Umbilical cord (tissue), 1 donor: ENCODE measurements at regions not wholly inside any gene's neighbourhood (a gene's known extent, or its start where the extent isn't known, plus 50 kb on each side); places are given as distances from the start of the nearest gene placed in this dataset.
"Not testable (repeated sequence)": the region's sequence is repeated elsewhere in the genome, so short reads cannot be mapped to it uniquely, and the experiment has no call there.

Experiments
- DNase-seq: peaks from one replicate; pipeline ENCODE4 v3.0.0-alpha.2; 2015; ENCODE audit warnings: low spot score

- no peak for DNase-seq
These were observed 370.9 kb upstream of the RND3 start for GRCh38 chr2:150858382-150858781.

- DNase-seq = peak; percentile 9
These were observed 369.3 kb upstream of the RND3 start for GRCh38 chr2:150856596-150857281.

GRCh38 chr2:150853263-150853662 is 365.8 kb upstream of the RND3 start:
- peak; percentile 24 for DNase-seq

GRCh38 chr2:150850641-150851040 is 363.2 kb upstream of the RND3 start:
- no peak for DNase-seq

- DNase-seq = no peak
These were observed 360.1 kb upstream of the RND3 start for GRCh38 chr2:150847578-150847977.

- peak; percentile 13 for DNase-seq
These were observed 359.2 kb upstream of the RND3 start for GRCh38 chr2:150846691-150847090.

- DNase-seq = no peak
These were observed 345.2 kb upstream of the RND3 start for GRCh38 chr2:150832686-150833085.

GRCh38 chr2:150824118-150824517 is 336.7 kb upstream of the RND3 start:
- DNase-seq = no peak

- DNase-seq = no peak
These were observed 330.0 kb upstream of the RND3 start for GRCh38 chr2:150817422-150817821.

GRCh38 chr2:150812664-150813367 is 325.3 kb upstream of the RND3 start:
- no peak for DNase-seq

GRCh38 chr2:150812066-150812465 is 324.6 kb upstream of the RND3 start:
- no peak for DNase-seq

- no peak for DNase-seq
These were observed 323.9 kb upstream of the RND3 start for GRCh38 chr2:150811259-150811855.

- DNase-seq = no peak
These were observed 321.6 kb upstream of the RND3 start for GRCh38 chr2:150809103-150809502.

- no peak for DNase-seq
These were observed 318.9 kb upstream of the RND3 start for GRCh38 chr2:150806336-150806735.

GRCh38 chr2:150803689-150804398 is 316.4 kb upstream of the RND3 start:
- no peak for DNase-seq

- DNase-seq = no peak
These were observed 315.2 kb upstream of the RND3 start for GRCh38 chr2:150802635-150803034.

GRCh38 chr2:150796236-150796635 is 308.8 kb upstream of the RND3 start:
- not testable (repeated sequence) for DNase-seq

- no peak for DNase-seq
These were observed 305.4 kb upstream of the RND3 start for GRCh38 chr2:150792780-150793300.

GRCh38 chr2:150791567-150791966 is 304.1 kb upstream of the RND3 start:
- DNase-seq = no peak

GRCh38 chr2:150789376-150789905 is 302.0 kb upstream of the RND3 start:
- DNase-seq = no peak

GRCh38 chr2:150788426-150789140 is 301.1 kb upstream of the RND3 start:
- DNase-seq = no peak
